Endothelial cell (in vitro differentiated cells): ENCODE measurements at regions not wholly inside any gene's neighbourhood (a gene's known extent, or its start where the extent isn't known, plus 50 kb on each side); places are given as distances from the start of the nearest gene placed in this dataset.

Experiments
- DNase-seq: peaks from one replicate; pipeline ENCODE4 v3.0.0; 2021; ENCODE audit warnings: low spot score
- H3K27ac Mint-ChIP-seq: one replicate; pipeline ENCODE4 v1.8.0; 2021; ENCODE audit warnings: mixed read lengths, inconsistent platforms; ENCODE audit not compliant: unreplicated experiment
- H3K27me3 Mint-ChIP-seq: one replicate; pipeline ENCODE4 v1.8.0; 2021; ENCODE audit warnings: mild to moderate bottlenecking, moderate library complexity, mixed read lengths, inconsistent platforms; ENCODE audit not compliant: unreplicated experiment
- H3K36me3 Mint-ChIP-seq: one replicate; pipeline ENCODE4 v1.8.0; 2021; ENCODE audit warnings: mild to moderate bottlenecking, low read depth, mixed read lengths, inconsistent platforms; ENCODE audit not compliant: unreplicated experiment
- H3K4me1 Mint-ChIP-seq: one replicate; pipeline ENCODE4 v1.8.0; 2021; ENCODE audit warnings: mild to moderate bottlenecking, mixed read lengths, inconsistent platforms; ENCODE audit not compliant: unreplicated experiment
- H3K4me3 Mint-ChIP-seq: one replicate; pipeline ENCODE4 v1.8.0; 2021; ENCODE audit warnings: mild to moderate bottlenecking, mixed read lengths, inconsistent platforms; ENCODE audit not compliant: unreplicated experiment
- H3K9me3 Mint-ChIP-seq: one replicate; pipeline ENCODE4 v1.8.0; 2021; ENCODE audit warnings: mixed read lengths, inconsistent platforms; ENCODE audit not compliant: unreplicated experiment
- CTCF ChIP-seq: fragments of 200-600 bp; sonication (generic); IDR thresholded peaks from one replicate; pipeline ENCODE4 v1.5.0; 2021; ENCODE audit warnings: antibody characterized with exemption; ENCODE audit not compliant: unreplicated experiment

DNA sequence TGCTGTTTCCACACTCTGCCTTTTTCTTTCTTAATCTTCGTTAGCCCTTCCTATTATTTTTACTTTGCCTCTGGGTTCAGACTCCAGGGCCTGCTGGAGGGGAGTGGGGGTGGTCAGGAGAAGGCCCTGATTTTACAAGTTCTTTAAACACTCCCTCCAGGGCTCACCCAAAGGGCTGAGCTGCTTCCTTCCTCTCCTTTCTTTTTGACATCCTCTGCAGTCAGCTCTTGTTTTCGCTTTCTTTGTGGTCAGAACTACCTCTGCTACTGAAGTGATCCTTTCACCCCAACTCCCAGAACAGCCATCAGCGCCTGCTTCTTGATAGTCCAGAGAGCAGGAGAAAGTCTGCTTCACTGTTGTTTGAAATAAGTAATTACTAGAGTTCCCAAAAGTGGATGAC is 925.7 kb downstream of the EPHA4 start:
- no peak for TF ChIP-seq CTCF
- no peaks in the 10 kb centered on the region for H3K9me3 Mint-ChIP-seq
- H3K27ac Mint-ChIP-seq = peak overlapping the region; percentile 57
- H3K4me1 Mint-ChIP-seq = peaks cover 40% of the 10 kb centered on the region
- H3K36me3 Mint-ChIP-seq = no peaks in the 10 kb centered on the region
- no peak overlapping the region for H3K4me3 Mint-ChIP-seq
- H3K27me3 Mint-ChIP-seq = no peaks in the 10 kb centered on the region
- no peak for DNase-seq

- H3K27me3 Mint-ChIP-seq = peaks cover 1% of the 10 kb centered on the region
- peaks cover 27% of the 10 kb centered on the region for H3K4me1 Mint-ChIP-seq
These were observed 923.5 kb downstream of the EPHA4 start for GRCh38 chr2:220648628-220649027.

GRCh38 chr2:220653776-220654175 is 918.3 kb downstream of the EPHA4 start:
- Mint-ChIP-seq H3K36me3 (no peaks in the 10 kb centered on the region), H3K9me3 (no peaks in the 10 kb centered on the region), H3K27me3 (peaks cover 1% of the 10 kb centered on the region), H3K4me3 (no peak overlapping the region), H3K4me1 (no peaks in the 10 kb centered on the region), H3K27ac (no peak overlapping the region)
- DNase-seq = no peak
- TF ChIP-seq CTCF = no peak

More at GRCh38 chr2:220648628-220649027, 923.5 kb downstream of the EPHA4 start:
- TF ChIP-seq CTCF = no peak
- no peak for DNase-seq
- H3K27ac Mint-ChIP-seq = no peak overlapping the region
- H3K4me3 Mint-ChIP-seq = no peak overlapping the region
- no peaks in the 10 kb centered on the region for H3K9me3 Mint-ChIP-seq
- no peaks in the 10 kb centered on the region for H3K36me3 Mint-ChIP-seq

DNA sequence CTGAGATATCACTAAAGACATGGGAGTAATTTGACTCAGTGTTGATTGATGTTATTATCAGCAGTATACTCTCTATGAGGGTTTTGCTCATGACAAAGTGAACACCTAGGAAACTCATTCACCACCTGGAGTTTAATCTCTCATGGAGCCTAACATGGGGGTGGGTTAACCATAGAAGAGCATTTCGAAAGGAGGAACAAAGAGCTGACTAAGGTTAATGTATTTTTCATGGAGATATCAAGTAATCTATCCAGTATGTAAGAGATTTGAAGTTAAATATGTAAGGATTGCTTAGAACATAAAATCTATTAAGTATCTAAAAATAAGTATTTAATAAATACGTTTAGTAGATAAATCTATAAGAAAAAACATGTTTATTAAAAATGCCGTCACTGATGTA is 917.8 kb downstream of the EPHA4 start:
- Mint-ChIP-seq H3K4me1 (no peaks in the 10 kb centered on the region), H3K9me3 (no peaks in the 10 kb centered on the region), H3K27me3 (peaks cover 1% of the 10 kb centered on the region), H3K4me3 (no peak overlapping the region), H3K27ac (no peak overlapping the region), H3K36me3 (no peaks in the 10 kb centered on the region)
- no peak for DNase-seq
- TF ChIP-seq CTCF = no peak

DNA sequence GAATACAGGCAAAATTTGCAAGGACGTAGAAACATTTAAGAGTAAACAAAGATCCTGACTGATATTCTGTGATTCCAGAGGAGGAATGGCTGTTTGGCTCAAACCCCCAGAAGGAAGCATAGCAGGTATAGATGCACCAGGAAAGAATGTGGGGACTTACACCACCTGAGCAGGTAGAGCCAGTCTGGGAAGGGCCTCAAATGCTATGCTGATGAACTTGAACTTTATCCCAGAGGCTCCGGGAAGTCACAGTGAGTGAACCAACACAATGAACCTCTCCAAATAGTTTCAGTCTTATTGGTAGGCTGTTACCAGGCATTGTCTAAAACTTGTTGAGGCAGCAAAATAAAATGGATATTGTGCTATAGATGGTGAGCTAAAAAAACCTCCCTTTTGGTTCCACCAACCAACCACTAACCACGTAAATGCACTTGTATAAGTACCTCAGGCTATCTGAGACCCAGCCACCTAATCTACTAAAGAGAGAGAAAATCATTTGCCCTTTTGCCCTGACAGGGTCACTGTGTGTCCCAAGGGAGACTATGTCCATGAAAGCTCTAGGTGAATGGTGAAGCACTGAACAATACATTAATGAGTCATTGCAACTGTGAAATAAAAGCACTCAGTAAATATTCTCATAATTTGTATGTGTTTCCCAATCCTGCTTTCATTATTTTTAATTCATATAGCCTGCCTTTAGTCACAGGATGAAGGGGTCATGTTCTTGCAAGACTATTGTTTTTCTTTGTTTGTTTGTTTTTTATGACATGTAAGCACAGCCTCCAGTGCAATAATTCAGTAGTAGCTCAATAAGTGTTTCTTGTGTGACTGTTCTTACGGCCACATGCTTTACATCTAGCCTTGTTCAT is 911.6 kb downstream of the EPHA4 start:
- Mint-ChIP-seq H3K27ac (no peak overlapping the region), H3K36me3 (no peaks in the 10 kb centered on the region), H3K9me3 (no peaks in the 10 kb centered on the region), H3K27me3 (no peaks in the 10 kb centered on the region), H3K4me3 (no peak overlapping the region), H3K4me1 (peaks cover 6% of the 10 kb centered on the region)
- TF ChIP-seq CTCF = no peak
- no peak for DNase-seq
